HFF-Myc (cell line): ENCODE measurements at regions not wholly inside any gene's neighbourhood (a gene's known extent, or its start where the extent isn't known, plus 50 kb on each side); places are given as distances from the start of the nearest gene placed in this dataset.
"Not testable (repeated sequence)": the region's sequence is repeated elsewhere in the genome, so short reads cannot be mapped to it uniquely, and the experiment has no call there.

Experiments
- DNase-seq: peaks from one replicate; pipeline ENCODE4 v3.0.0-alpha.2; 2011; ENCODE audit warnings: low read depth; ENCODE audit errors: extremely low read depth
- H3K4me3 ChIP-seq: replicated peaks from 2 replicates; pipeline ENCODE4 v1.5.1; 2011; ENCODE audit warnings: low read depth, mild to moderate bottlenecking, control low read depth, low read length
- TF ChIP-seq, protein P1 (sequence below): IDR thresholded peaks from 2 replicates; pipeline ENCODE4 v1.5.1; 2012; ENCODE audit warnings: mild to moderate bottlenecking, low read depth, low read length, control low read depth; ENCODE audit errors: missing control alignments

DNA sequence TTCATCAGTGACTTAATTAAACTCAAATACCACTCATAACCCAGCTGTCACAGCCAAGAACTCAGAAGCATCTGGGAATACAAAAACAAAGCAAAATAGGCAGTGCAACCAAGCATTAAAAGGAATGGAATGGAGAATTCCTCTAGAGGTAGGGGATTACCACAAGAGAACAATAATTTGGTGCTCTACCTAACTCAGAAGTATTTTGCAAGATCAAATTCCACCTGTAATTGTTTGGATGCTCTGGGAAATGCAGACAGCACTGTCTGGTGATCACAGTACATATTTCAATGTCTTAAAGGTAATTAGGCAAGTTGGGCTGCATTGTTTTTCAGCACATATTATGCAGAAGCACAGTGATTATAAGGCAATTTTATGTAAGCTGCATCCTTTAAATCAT lies 547.5 kb downstream of the TRAM1L1 start:
- H3K4me3 ChIP-seq = no peak overlapping the region
- TF ChIP-seq, protein P1, sequence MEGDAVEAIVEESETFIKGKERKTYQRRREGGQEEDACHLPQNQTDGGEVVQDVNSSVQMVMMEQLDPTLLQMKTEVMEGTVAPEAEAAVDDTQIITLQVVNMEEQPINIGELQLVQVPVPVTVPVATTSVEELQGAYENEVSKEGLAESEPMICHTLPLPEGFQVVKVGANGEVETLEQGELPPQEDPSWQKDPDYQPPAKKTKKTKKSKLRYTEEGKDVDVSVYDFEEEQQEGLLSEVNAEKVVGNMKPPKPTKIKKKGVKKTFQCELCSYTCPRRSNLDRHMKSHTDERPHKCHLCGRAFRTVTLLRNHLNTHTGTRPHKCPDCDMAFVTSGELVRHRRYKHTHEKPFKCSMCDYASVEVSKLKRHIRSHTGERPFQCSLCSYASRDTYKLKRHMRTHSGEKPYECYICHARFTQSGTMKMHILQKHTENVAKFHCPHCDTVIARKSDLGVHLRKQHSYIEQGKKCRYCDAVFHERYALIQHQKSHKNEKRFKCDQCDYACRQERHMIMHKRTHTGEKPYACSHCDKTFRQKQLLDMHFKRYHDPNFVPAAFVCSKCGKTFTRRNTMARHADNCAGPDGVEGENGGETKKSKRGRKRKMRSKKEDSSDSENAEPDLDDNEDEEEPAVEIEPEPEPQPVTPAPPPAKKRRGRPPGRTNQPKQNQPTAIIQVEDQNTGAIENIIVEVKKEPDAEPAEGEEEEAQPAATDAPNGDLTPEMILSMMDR = no peak
- no peak for DNase-seq

DNA sequence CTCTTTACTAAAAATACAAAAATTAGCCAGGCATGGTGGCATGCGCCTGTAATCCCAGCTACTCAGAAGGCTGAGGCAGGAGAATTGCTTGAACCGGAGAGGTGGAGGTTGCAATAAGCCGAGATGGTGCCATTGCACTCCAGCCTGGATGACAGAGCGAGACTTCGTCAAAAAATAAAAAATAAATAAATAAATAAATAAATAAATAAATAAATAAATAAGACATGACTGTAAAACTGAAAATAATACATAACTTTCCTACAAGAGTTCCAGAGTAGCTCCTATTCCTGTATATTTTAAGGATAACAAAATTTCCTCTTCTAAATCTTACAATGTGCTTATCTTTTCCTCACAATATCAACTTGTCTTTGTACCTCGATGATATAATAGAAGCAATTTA lies 549.4 kb downstream of the TRAM1L1 start:
- H3K4me3 ChIP-seq, DNase-seq: not testable (repeated sequence)

DNA sequence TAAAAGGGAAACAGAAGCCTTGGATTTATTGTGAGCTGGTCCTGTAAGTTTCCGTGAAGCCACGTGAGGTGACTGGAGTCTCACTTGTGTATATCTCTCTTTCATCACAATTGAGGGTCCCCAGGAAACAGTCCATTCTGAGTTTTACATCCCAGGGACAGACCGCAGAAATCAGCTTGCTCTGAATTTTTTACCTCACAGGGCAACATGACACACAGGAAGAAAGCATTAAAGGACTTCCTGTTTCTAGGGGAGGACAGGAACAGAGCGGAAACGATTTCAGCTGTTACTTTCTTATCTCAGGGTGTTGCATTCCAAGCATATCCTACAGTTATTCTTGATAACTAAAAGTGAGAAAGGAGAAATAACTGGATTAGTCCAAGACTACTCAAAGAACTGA lies 553.5 kb downstream of the TRAM1L1 start:
- H3K4me3 ChIP-seq = no peak overlapping the region
- TF ChIP-seq, protein P1 = no peak
- DNase-seq = no peak

DNA sequence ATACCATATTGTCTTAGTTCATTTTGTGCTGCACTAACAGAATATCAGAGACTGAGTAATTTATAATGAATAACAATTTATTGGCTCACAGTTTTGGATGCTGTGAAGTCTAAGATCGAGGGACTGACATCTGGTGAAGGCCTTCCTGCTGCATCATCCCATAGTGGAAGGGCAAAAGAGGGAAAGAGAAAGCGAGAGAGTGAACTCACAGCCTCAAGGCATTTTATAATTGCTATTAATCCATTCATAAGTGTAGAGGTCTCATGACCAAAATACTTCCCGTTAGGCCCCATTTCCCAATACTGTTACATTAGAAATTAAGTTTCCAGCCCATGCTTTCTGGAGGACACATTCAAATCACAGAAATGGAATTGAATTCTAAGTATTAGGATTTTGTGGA lies 554.4 kb downstream of the TRAM1L1 start:
- TF ChIP-seq, protein P1 = no peak
- DNase-seq = no peak
- H3K4me3 ChIP-seq = no peak overlapping the region

DNA sequence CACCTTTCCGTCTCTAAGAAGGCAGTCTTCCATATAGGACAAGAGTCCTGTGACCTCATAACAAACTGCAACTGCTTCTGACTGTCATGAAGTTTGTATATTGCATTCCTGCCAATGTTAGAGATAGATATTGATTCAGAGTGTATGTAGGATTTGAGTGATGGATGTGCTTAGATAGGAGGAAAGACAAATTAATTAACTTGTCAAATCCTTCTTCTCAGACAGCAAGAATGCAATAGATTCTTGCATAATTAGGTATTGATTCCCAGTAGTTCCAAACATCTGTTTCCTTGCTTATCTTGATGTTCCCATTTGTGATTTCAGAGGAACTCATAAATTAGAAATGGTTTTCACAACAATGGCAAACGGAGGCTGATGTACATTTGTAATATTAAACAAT lies 555.3 kb downstream of the TRAM1L1 start:
- no peak overlapping the region for H3K4me3 ChIP-seq
- no peak for DNase-seq
- TF ChIP-seq, protein P1 = no peak

DNA sequence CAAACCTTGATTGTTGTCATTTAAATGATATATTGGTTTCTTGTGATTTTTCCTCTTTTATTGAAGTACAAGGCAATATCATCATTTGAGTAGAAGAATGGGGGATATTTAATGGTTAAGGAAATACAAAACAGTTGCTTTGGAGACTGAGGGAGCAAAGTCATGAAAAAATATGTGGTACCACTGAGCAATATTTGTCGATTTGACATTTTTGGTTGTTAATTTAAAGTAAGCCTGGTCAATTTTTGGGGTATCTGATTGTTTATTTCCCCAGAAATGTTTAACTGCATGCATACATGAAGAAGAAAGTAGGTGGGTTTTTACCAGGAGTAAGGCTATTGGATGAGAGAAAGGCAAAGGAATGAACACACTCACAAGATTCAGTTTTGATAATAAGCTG lies 556.2 kb downstream of the TRAM1L1 start:
- DNase-seq = no peak
- no peak overlapping the region for H3K4me3 ChIP-seq
- TF ChIP-seq, protein P1 = no peak

DNA sequence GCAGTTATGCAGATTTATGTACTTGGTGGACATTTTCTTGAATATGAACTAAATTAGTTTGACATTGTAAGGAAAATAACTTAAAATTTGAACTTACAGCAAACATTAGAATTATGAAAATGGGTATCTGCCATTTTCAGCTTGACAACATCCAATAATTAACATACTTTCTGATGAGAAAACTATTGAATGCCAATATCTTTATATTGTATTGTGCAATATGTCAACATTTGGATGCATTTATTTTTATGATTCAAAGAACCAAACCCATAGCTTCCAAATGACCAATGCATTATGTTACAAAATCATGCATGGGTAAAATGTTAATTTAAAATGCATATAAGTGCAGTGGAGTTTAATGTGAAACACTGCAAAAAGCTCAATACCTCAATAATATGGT lies 562.5 kb downstream of the TRAM1L1 start:
- DNase-seq = no peak
- TF ChIP-seq, protein P1 = no peak
- H3K4me3 ChIP-seq = no peak overlapping the region

DNA sequence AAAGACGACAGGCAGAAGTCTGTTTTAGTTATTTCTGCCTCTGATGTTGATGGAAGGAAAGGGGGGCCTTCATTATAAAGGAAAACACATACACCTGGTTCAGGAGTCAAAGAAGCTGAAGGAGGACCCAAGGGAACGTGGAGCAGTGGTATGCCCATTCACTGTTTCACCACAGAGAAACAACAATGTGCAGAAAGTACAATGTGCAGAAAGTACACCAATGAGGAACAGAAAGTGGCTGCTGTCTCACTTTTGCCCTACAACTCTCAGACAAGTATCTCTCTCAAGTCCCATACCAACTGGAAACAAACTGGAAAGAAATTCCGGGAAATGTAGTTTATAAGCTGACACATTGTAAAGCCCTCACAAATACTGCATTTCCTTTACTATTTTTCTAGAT lies 564.5 kb downstream of the TRAM1L1 start:
- H3K4me3 ChIP-seq = no peak overlapping the region
- DNase-seq = no peak
- TF ChIP-seq, protein P1 = no peak
